Immature natural killer cell (primary cell): ENCODE measurements at regions not wholly inside any gene's neighbourhood (a gene's known extent, or its start where the extent isn't known, plus 50 kb on each side); places are given as distances from the start of the nearest gene placed in this dataset.

Experiments
- DNase-seq, 3 donors: peaks; one replicate each; pipeline ENCODE4 v3.0.0; 2022; ENCODE audit warnings: mixed read lengths in 1 of 3
- H3K27ac Mint-ChIP-seq, 6 donors: one replicate each; pipeline ENCODE4 v1.8.0; 2020; ENCODE audit warnings: mixed read lengths in 6 of 6, mild to moderate bottlenecking in 5 of 6, inconsistent platforms in 4 of 6, moderate library complexity in 3 of 6
- H3K27me3 Mint-ChIP-seq, 3 donors: one replicate each; pipeline ENCODE4 v1.8.0; 2020 to 2021; ENCODE audit warnings: low read depth in 3 of 3, mild to moderate bottlenecking in 3 of 3, mixed read lengths in 3 of 3, moderate library complexity in 3 of 3, inconsistent platforms in 1 of 3
- H3K36me3 Mint-ChIP-seq, 3 donors: one replicate each; pipeline ENCODE4 v1.8.0; 2020; ENCODE audit warnings: mixed read lengths in 3 of 3, inconsistent platforms in 2 of 3, mild to moderate bottlenecking in 2 of 3
- H3K4me1 Mint-ChIP-seq, 2 donors: one replicate each; pipeline ENCODE4 v1.8.0; 2020; ENCODE audit warnings: inconsistent platforms in 2 of 2, mild to moderate bottlenecking in 2 of 2, mixed read lengths in 2 of 2, moderate library complexity in 1 of 2
- H3K4me3 Mint-ChIP-seq, 5 donors: one replicate each; pipeline ENCODE4 v1.8.0; 2020; ENCODE audit warnings: mild to moderate bottlenecking in 5 of 5, mixed read lengths in 5 of 5, inconsistent platforms in 3 of 5, moderate library complexity in 3 of 5
- H3K9me3 Mint-ChIP-seq, 6 donors: one replicate each; pipeline ENCODE4 v1.8.0; 2020; ENCODE audit warnings: mild to moderate bottlenecking in 6 of 6, mixed read lengths in 6 of 6, inconsistent platforms in 4 of 6, moderate library complexity in 3 of 6

- H3K4me3 Mint-ChIP-seq, result no peak overlapping the region
- H3K9me3 Mint-ChIP-seq, result peaks cover 9 to 26% (median 12%) of the 10 kb centered on the region in 6 donors
- H3K27ac Mint-ChIP-seq, result no peak overlapping the region
These were observed 82.0 kb upstream of the TNFRSF21 start for GRCh38 chr6:47391675-47392074.

GRCh38 chr6:47392251-47392650 is 82.5 kb upstream of the TNFRSF21 start:
- no peak overlapping the region for H3K27ac Mint-ChIP-seq
- peaks cover 7 to 26% (median 10%) of the 10 kb centered on the region in 6 donors for H3K9me3 Mint-ChIP-seq
- peaks cover 0 to 5% (median 4%) of the 10 kb centered on the region in 3 donors for H3K36me3 Mint-ChIP-seq
- DNase-seq, result no peak
- H3K27me3 Mint-ChIP-seq, result peaks cover 0 to 5% (median 2%) of the 10 kb centered on the region in 3 donors
- H3K4me1 Mint-ChIP-seq, result no peaks in the 10 kb centered on the region
- no peak overlapping the region for H3K4me3 Mint-ChIP-seq

More at GRCh38 chr6:47391675-47392074, 82.0 kb upstream of the TNFRSF21 start:
- H3K4me1 Mint-ChIP-seq, result no peaks in the 10 kb centered on the region
- peaks cover 0 to 5% (median 4%) of the 10 kb centered on the region in 3 donors for H3K36me3 Mint-ChIP-seq
- H3K27me3 Mint-ChIP-seq, result peaks cover 0 to 5% (median 2%) of the 10 kb centered on the region in 3 donors
- DNase-seq, result no peak

GRCh38 chr6:47396401-47397069 is 81.1 kb upstream of the CD2AP start:
- Mint-ChIP-seq H3K9me3 (peaks cover 0 to 2% (median under 1%) of the 10 kb centered on the region in 6 donors), H3K36me3 (no peaks in the 10 kb centered on the region), H3K27ac (no peak overlapping the region), H3K4me1 (no peaks in the 10 kb centered on the region), H3K27me3 (peaks cover 0 to 2% (median 2%) of the 10 kb centered on the region in 3 donors), H3K4me3 (no peak overlapping the region)
- DNase-seq, result no peak

GRCh38 chr6:47400581-47400980 is 77.0 kb upstream of the CD2AP start:
- Mint-ChIP-seq H3K36me3 (no peaks in the 10 kb centered on the region), H3K27me3 (peaks cover 0 to 2% (median 0%) of the 10 kb centered on the region in 3 donors), H3K9me3 (no peaks in the 10 kb centered on the region), H3K27ac (no peak overlapping the region), H3K4me3 (no peak overlapping the region), H3K4me1 (no peaks in the 10 kb centered on the region)
- no peak for DNase-seq

GRCh38 chr6:47402081-47402480 is 75.5 kb upstream of the CD2AP start:
- H3K4me1 Mint-ChIP-seq, result no peaks in the 10 kb centered on the region
- H3K36me3 Mint-ChIP-seq, result no peaks in the 10 kb centered on the region
- H3K4me3 Mint-ChIP-seq, result no peak overlapping the region
- H3K27ac Mint-ChIP-seq, result no peak overlapping the region
- H3K27me3 Mint-ChIP-seq, result peaks cover 0 to 2% (median 0%) of the 10 kb centered on the region in 3 donors
- no peaks in the 10 kb centered on the region for H3K9me3 Mint-ChIP-seq
- DNase-seq, result no peak

- Mint-ChIP-seq H3K27ac (no peak overlapping the region), H3K27me3 (peaks cover 0 to 2% (median 0%) of the 10 kb centered on the region in 3 donors), H3K36me3 (no peaks in the 10 kb centered on the region), H3K4me1 (no peaks in the 10 kb centered on the region), H3K9me3 (no peaks in the 10 kb centered on the region), H3K4me3 (no peak overlapping the region)
- no peak for DNase-seq
These were observed 74.5 kb upstream of the CD2AP start for GRCh38 chr6:47403056-47403455.

GRCh38 chr6:47403801-47404200 is 73.8 kb upstream of the CD2AP start:
- Mint-ChIP-seq H3K9me3 (no peaks in the 10 kb centered on the region), H3K4me1 (no peaks in the 10 kb centered on the region), H3K36me3 (no peaks in the 10 kb centered on the region), H3K27ac (no peak overlapping the region), H3K4me3 (no peak overlapping the region), H3K27me3 (peaks cover 0 to 2% (median 0%) of the 10 kb centered on the region in 3 donors)
- DNase-seq, result no peak

GRCh38 chr6:47404435-47404834 is 73.2 kb upstream of the CD2AP start:
- Mint-ChIP-seq H3K9me3 (no peaks in the 10 kb centered on the region), H3K36me3 (no peaks in the 10 kb centered on the region), H3K4me3 (no peak overlapping the region), H3K4me1 (no peaks in the 10 kb centered on the region), H3K27ac (no peak overlapping the region), H3K27me3 (peaks cover 0 to 3% (median 2%) of the 10 kb centered on the region in 3 donors)
- no peak for DNase-seq

GRCh38 chr6:47405273-47405672 is 72.3 kb upstream of the CD2AP start:
- peaks cover 0 to 3% (median 2%) of the 10 kb centered on the region in 3 donors for H3K27me3 Mint-ChIP-seq
- H3K27ac Mint-ChIP-seq, result no peak overlapping the region
- H3K36me3 Mint-ChIP-seq, result no peaks in the 10 kb centered on the region
- no peaks in the 10 kb centered on the region for H3K9me3 Mint-ChIP-seq
- DNase-seq, result no peak
- H3K4me3 Mint-ChIP-seq, result no peak overlapping the region
- H3K4me1 Mint-ChIP-seq, result no peaks in the 10 kb centered on the region

- Mint-ChIP-seq H3K4me3 (no peak overlapping the region), H3K4me1 (no peaks in the 10 kb centered on the region), H3K9me3 (no peaks in the 10 kb centered on the region), H3K36me3 (no peaks in the 10 kb centered on the region), H3K27ac (no peak overlapping the region), H3K27me3 (peaks cover 3 to 4% (median 3%) of the 10 kb centered on the region in 3 donors)
- no peak for DNase-seq
These were observed 70.0 kb upstream of the CD2AP start for GRCh38 chr6:47407300-47408281.

GRCh38 chr6:47413752-47414422 is 63.7 kb upstream of the CD2AP start:
- H3K4me1 Mint-ChIP-seq, result peaks cover 16 to 20% of the 10 kb centered on the region in 2 donors
- peaks cover 4 to 5% (median 4%) of the 10 kb centered on the region in 3 donors for H3K27me3 Mint-ChIP-seq
- DNase-seq, result peak; percentile 41 to 55 (median 53)

GRCh38 chr6:47414423-47415167 is 63.0 kb upstream of the CD2AP start:
- Mint-ChIP-seq H3K27me3 (peaks cover 1 to 4% (median 4%) of the 10 kb centered on the region in 3 donors), H3K27ac (peak overlapping the region; percentile 23 to 76 (median 66)), H3K4me1 (peaks cover 16 to 20% of the 10 kb centered on the region in 2 donors), H3K4me3 (peak overlapping the region; percentile 81 to 87 (median 83)), H3K9me3 (no peaks in the 10 kb centered on the region), H3K36me3 (no peaks in the 10 kb centered on the region)
- DNase-seq, result peak; percentile 29 to 43 (median 42)

More at GRCh38 chr6:47413752-47414422, 63.7 kb upstream of the CD2AP start:
- H3K27ac Mint-ChIP-seq, result peak overlapping the region in 2 of 6 donors; percentile 73 to 84
- H3K36me3 Mint-ChIP-seq, result no peaks in the 10 kb centered on the region
- peak overlapping the region; percentile 81 to 87 (median 83) for H3K4me3 Mint-ChIP-seq
- no peaks in the 10 kb centered on the region for H3K9me3 Mint-ChIP-seq
